ENCODE measurements at regions not wholly inside any gene's neighbourhood (a gene's known extent, or its start where the extent isn't known, plus 50 kb on each side); places are given as distances from the start of the nearest gene placed in this dataset.
"Not testable (repeated sequence)": the region's sequence is repeated elsewhere in the genome, so short reads cannot be mapped to it uniquely, and the experiment has no call there.

GRCh38 chr6:134665029-134665723, 284.7 kb downstream of the ALDH8A1 start:
- DNase-seq: no peak

DNA sequence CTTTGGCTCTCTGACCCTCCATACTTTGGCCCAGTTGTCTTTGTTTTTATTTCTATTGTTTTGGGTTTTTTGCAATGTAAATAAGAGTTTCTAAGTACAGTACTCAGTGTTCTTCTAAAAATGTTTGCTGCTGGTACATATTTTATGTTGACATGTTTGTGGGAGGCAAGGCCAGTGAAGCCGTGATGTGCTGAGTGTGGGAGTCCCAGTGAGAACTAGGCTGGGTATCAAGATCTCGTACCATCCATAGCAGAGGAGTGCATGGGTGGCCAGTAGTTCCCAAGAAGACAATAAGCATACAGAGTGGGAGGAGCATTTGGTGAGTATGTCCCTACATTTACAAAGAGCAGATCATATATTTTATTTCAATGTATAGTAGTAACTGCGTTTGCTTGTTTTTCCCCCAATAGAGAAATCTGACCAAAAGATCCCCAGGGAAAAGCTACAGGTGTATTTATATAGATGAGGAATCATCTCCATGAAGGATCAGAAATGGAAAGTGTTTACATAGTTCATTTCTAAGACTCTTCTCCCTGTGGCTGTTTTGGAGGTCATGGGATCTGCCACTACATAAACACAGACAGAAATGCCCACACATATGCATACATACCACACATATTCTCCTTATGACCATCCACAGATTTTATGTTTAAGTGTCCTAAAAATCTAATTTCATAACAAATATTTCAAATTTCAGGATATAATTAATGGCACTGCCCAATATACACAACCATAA, 285.9 kb downstream of the ALDH8A1 start:
- no peak for DNase-seq

GRCh38 chr6:134663356-134663755, 286.5 kb downstream of the ALDH8A1 start:
- DNase-seq: no peak

DNA sequence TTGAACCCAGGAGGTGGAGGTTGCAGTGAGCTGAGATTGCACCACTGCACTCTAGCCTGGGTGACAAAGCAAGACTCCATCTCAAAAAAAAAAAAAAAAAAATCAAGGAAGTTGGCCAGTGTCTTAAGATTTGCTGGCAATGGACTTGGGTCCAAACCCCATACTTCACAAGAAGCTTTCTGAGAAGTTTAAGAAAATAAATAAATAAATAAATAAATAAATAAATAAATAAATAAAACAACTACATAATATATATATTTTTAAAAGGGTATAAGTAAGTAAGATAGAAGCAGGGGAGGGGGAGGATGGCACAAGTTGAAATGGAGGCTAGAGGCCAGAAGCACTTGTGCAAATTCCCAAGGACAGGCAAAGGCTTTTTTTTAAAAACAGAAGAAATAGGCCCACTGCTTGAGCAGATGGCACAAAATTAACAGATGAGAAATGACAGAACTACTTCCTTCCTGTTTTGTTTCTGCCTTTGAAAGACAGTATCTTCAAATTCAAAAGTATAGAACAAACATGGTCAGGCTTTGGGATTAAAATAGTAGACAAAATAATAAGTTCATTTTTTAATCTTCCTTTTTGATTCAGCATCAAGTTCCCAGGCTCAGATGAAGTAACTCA, 287.7 kb downstream of the ALDH8A1 start:
- no peak for DNase-seq

- DNase-seq: not testable (repeated sequence)
Observed at GRCh38 chr6:134659885-134660284, 290.0 kb downstream of the ALDH8A1 start.

GRCh38 chr6:134658596-134658995, 291.3 kb downstream of the ALDH8A1 start:
- DNase-seq: no peak

DNA sequence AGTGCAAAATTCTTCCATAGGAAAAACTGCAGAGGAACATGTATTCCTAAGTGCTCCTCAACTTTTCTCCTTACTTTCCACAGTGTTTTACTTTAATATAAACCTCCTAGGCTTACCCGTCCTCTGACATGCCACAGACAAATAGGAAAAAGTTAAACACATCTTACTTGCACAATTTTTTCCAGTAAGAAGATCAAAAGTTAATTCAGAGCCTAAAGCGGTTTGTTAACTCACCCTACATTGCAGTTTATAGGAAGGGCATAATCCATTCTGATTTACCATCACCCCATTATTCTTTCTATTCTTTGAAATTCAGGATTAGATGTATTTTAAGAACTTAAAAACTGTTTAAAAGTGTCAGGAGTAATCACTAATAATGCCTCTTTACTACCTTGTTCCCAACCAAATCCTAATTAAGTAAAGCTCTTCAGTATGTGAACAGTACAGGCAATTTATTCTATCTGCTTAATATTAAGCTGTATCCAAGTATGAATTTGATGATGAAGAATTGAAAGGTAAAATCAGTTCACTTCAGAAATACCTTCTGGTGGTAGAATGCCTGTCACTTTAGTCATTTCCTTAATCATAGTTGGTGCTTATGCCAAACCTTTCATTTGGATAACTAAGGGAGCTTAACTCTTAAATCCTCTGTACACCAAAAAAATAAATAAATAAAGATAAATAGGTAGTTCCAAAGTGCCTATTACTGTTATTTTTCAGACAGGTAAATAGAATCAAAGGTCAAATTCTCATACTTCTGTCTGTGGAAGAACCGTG, 292.0 kb downstream of the ALDH8A1 start:
- DNase-seq: no peak

DNA sequence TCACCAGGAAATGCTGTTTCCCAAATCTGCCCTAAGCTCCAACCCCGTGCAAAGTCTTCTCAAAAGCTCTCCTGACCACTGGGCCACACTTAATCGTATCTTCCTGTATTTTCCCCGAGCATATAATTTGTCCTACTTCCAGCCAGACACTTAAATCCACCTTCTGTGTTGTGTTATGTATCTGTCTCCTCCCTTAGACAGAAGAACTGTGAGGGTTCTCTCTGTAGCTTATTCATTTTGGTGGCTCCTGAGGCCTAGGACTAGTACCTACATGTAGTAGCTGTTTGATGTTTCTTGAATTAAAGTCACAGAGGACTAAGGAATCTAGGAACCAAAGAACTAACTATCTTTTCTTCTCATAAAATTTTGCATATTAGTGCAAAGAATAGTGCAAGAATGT, 292.6 kb downstream of the ALDH8A1 start:
- DNase-seq: no peak

DNA sequence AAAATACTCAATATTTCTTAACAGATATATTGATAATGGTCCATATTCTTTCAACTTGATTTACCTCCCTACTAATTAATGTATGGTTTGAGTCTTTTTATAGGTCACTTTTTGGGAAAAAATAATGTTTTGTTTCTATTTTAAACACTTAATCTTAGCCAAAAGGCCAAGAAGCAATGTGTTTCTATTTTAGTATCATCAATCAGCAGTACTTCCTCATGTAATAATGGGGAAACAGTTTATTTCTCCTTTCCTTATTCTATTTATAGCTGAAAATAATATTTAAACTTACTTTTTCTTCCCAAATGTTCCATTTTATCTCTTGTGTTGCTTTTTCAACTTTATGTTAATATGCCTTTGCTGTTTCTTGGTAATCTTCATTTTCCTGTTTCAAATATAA, 295.1 kb downstream of the ALDH8A1 start:
- no peak for DNase-seq

DNA sequence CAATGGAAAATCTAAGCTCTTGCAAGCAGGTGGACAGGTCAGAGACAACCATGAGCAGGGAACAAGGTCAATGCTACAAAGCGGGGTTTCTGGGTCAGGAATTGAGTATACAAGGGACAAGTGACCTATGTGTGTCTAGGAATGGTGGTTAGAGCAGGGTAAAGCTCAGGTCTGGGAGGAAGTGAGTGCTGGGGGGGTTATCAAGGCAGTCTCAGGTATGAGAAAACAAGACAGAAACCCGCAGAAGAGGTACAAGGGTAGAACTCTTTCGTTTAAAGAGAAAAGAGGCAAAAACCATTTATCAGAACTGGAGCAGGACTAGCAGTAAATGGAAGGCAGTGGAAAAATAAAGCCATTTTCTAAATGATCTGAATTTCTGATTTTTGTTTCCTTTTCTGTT, 298.4 kb downstream of the ALDH8A1 start:
- DNase-seq: no peak

- no peak for DNase-seq
Observed at GRCh38 chr6:134647861-134648260, 302.0 kb downstream of the ALDH8A1 start.

DNA sequence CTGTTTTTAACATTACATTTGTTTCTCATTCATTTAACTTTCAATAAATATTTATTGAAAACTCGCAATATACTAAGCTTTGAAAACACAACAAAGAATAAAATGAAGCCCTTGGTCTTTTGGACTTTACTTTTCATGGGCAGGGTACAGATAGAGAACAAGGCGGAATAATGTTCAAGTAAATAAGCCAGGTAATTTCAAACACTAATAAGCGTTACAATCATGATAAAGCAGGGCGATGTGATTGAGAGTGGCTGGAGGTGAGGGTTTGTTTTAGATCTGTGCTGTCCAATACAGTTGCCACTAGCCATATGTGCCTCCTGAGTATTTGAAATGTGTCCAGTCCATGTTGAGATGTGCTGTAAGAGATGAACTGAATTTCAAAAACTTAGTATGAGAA, 307.1 kb downstream of the ALDH8A1 start:
- DNase-seq: no peak

GRCh38 chr6:134642279-134642678, 307.6 kb downstream of the ALDH8A1 start:
- DNase-seq: no peak

- DNase-seq: peak; percentile 29
Observed at GRCh38 chr6:134640975-134641429, 308.9 kb downstream of the ALDH8A1 start.

DNA sequence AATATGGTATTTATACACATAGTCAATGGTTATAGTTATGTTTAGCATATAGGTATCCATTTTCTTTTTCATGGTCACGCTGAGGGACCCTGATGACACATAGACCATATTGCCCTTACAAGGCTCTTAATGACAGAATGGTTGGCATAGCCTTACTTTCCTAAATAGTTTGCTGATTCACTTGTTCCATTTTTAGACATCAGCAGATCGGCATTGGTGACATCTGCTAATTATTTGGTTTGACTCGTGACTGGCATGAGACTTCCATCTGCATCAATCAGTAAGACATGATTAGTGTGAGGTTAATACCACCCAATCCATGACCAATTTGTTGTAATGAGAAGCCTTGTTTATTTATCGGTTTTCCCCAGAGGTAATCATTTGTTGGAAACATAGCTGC, 309.7 kb downstream of the ALDH8A1 start:
- DNase-seq: no peak

GRCh38 chr6:134637847-134638437, 312.0 kb downstream of the ALDH8A1 start:
- DNase-seq: no peak

DNA sequence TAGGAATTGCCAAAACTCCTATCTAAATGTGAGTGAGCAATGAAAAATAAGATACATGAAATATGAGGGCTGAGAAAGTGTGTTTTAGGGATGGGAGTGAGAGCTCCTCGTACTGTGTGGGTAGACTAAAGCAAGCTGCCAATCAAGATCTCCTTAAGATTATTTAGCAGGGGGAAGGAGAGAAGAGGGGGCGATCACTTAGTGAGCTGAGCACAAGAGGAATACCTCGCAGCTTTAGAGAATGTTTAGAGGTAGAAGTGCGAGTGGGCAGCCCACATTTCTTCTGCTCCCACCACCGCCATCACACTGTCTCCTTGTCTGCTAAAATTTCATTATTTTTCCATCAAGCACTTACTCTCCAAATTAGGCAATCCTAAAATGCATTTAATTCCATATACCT, 312.6 kb downstream of the ALDH8A1 start:
- DNase-seq: no peak

GRCh38 chr6:134636186-134636799, 313.6 kb downstream of the ALDH8A1 start:
- DNase-seq: no peak

- no peak for DNase-seq
Observed at GRCh38 chr6:134634966-134635365, 314.9 kb downstream of the ALDH8A1 start.

DNA sequence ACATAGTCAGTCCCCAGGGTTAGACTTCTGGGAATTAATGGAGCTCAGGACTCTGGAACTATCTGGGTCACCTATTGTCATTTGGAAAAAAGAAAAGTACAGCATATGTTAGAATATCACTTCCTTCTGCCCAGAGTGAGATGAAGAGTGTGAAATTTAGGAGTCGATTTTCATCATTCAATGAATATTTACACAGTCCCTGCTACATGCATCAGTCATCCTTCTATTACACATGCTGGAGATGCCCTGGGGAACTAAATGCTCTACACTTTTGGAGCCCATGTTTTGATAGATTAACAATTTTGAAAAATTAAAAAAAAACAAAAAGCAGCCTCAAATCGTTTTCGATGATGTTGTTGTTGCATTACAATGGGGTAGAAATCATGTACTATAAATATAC, 315.4 kb downstream of the ALDH8A1 start:
- no peak for DNase-seq

DNA sequence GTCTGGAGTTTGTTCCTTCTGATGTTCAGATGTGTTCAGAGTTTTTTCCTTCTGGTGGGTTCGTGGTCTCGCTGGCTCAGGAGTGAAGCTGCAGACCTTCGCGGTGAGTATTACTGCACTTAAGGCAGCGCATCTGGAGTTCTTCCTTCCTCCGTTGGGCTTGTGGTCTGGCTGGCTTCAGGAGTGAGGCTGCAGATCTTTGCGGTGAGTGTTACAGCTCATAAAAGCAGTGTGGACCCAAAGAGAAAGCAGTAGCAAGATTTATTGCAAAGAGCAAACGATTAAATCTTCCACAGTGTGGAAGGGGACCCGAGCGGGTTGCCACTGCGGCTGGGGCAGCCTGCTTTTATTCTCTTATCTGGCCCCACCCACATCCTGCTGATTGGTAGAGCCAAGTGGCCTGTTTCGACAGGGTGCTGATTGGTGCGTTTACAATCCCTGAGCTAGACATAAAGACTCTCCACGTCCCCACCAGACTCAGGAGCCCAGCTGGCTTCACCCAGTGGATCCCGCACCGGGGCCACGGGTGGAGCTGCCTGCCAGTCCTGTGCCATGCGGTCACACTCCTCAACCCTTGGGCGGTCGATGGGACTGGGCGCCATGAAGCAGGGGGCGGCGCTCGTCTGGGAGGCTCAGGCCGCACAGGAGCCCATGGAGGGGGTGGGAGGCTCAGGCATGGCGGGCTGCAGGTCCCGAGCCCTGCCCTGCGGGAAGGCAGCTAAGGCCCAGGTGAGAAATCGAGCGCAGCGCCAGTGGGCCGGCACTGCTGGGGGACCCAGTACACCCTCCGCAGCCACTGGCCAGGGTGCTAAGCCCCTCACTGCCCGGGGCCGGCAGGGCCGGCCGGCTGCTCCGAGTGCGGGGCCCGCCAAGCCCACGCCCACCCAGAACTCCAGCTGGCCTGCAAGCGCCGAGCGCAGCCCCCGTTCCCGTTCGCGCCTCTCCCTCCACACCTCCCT, 315.3 kb upstream of the SGK1 start:
- not testable (repeated sequence) for DNase-seq

Measured in SHP77 treated with DMSO at 0.1 percent for 48 hours (cell line).